Neural cell (in vitro differentiated cells): ENCODE measurements at regions not wholly inside any gene's neighbourhood (a gene's known extent, or its start where the extent isn't known, plus 50 kb on each side); places are given as distances from the start of the nearest gene placed in this dataset.

ENCODE experiments used
- H2AFZ ChIP-seq: fragments of 200-600, 300-800 bp; sonication (generic), shearing (Covaris generic); 2 replicates; pipeline ENCODE4 v1.6.0; 2014; ENCODE audit warnings: low read depth, mild to moderate bottlenecking, antibody characterized with exemption, low read length, moderate library complexity
- H3F3A ChIP-seq: fragments of 200-600 bp; shearing (Covaris generic); 2 replicates; pipeline ENCODE4 v1.6.1; 2016; ENCODE audit warnings: mild to moderate bottlenecking, moderate library complexity, mixed read lengths, antibody characterized with exemption, low read length; ENCODE audit not compliant: insufficient read depth, poor library complexity, severe bottlenecking
- H3K27ac ChIP-seq: fragments of 200-600, 300-800 bp; sonication (generic), shearing (Covaris generic); 2 replicates; pipeline ENCODE4 v1.5.1; 2014; ENCODE audit warnings: mild to moderate bottlenecking, low read length, moderate library complexity
- H3K27me3 ChIP-seq: fragments of 300-800, 200-600 bp; sonication (generic), shearing (Covaris generic); 2 replicates; pipeline ENCODE4 v1.6.0; 2014; ENCODE audit warnings: mild to moderate bottlenecking, low read depth, low read length, moderate library complexity; ENCODE audit not compliant: insufficient read depth
- H3K36me3 ChIP-seq: fragments of 300-800, 200-600 bp; sonication (generic), shearing (Covaris generic); 2 replicates; pipeline ENCODE4 v1.5.1; 2014; ENCODE audit warnings: mild to moderate bottlenecking, antibody characterized with exemption, low read length, moderate library complexity; ENCODE audit not compliant: insufficient read depth
- H3K4me2 ChIP-seq: fragments of 300-800, 200-600 bp; sonication (generic), shearing (Covaris generic); 2 replicates; pipeline ENCODE4 v1.6.0; 2014; ENCODE audit warnings: mild to moderate bottlenecking, low read length
- H3K4me3 ChIP-seq: fragments of 300-800, 200-600 bp; sonication (generic), shearing (Covaris generic); 2 replicates; pipeline ENCODE4 v1.5.1; 2014; ENCODE audit warnings: mild to moderate bottlenecking, low read length, moderate library complexity
- H3K79me2 ChIP-seq: fragments of 200-600 bp; shearing (Covaris generic); replicated peaks from 2 replicates; pipeline ENCODE4 v1.6.0; 2014; ENCODE audit warnings: mild to moderate bottlenecking, low read length, moderate library complexity; ENCODE audit not compliant: insufficient read depth
- H3K9ac ChIP-seq: fragments of 300-800, 200-600 bp; sonication (generic), shearing (Covaris generic); 2 replicates; pipeline ENCODE4 v1.6.1; 2016; ENCODE audit warnings: mild to moderate bottlenecking, low read length, mixed read lengths
- H3K9me2 ChIP-seq: fragments of 200-600 bp; shearing (Covaris generic); 2 replicates; pipeline ENCODE4 v1.6.1; 2016; ENCODE audit warnings: mild to moderate bottlenecking, low read length, mixed read lengths; ENCODE audit not compliant: insufficient read depth
- H3K9me3 ChIP-seq: fragments of 200-600, 300-800 bp; sonication (generic), shearing (Covaris generic); 2 replicates; pipeline ENCODE4 v1.6.1; 2016; ENCODE audit warnings: mild to moderate bottlenecking, mixed run types, low read length, moderate library complexity, mixed read lengths
- H4K20me1 ChIP-seq: fragments of 200-600 bp; shearing (Covaris generic); 2 replicates; pipeline ENCODE4 v1.6.1; 2016; ENCODE audit warnings: mild to moderate bottlenecking, mixed run types; ENCODE audit not compliant: insufficient read depth
- EP300 ChIP-seq: fragments of 450-650 bp; conservative IDR thresholded peaks from 2 replicates; pipeline ENCODE4 v1.6.1; 2014; ENCODE audit warnings: antibody characterized with exemption, mild to moderate bottlenecking, moderate library complexity; ENCODE audit not compliant: poor library complexity, severe bottlenecking
- EZH2 ChIP-seq: fragments of 200-600, 300-800 bp; shearing (Covaris generic), sonication (generic); IDR thresholded peaks from 2 replicates; pipeline ENCODE4 v1.6.1; 2014; ENCODE audit warnings: antibody characterized with exemption, low read length, borderline replicate concordance, mild to moderate bottlenecking; ENCODE audit not compliant: insufficient read depth, poor library complexity, severe bottlenecking
- MXI1 ChIP-seq: fragments of 450-650 bp; conservative IDR thresholded peaks from 2 replicates; pipeline ENCODE4 v1.6.1; 2014; ENCODE audit warnings: antibody characterized with exemption, mild to moderate bottlenecking; ENCODE audit not compliant: poor library complexity, severe bottlenecking
- POLR2AphosphoS5 ChIP-seq: IDR thresholded peaks from 2 replicates; pipeline ENCODE4 v1.6.1; 2012
- RAD21 ChIP-seq: fragments of 450-650 bp; conservative IDR thresholded peaks from 2 replicates; pipeline ENCODE4 v1.6.1; 2014; ENCODE audit warnings: antibody characterized with exemption, mild to moderate bottlenecking, moderate library complexity
- SMC3 ChIP-seq: fragments of 450-650 bp; conservative IDR thresholded peaks from 2 replicates; pipeline ENCODE4 v1.6.1; 2014; ENCODE audit warnings: antibody characterized with exemption, mild to moderate bottlenecking, moderate library complexity; ENCODE audit not compliant: poor library complexity
- TAF1 ChIP-seq: IDR thresholded peaks from 2 replicates; pipeline ENCODE4 v1.6.1; 2012; ENCODE audit warnings: low read depth
- TF ChIP-seq, protein P1 (sequence below): IDR thresholded peaks from 2 replicates; pipeline ENCODE4 v1.6.1; 2012; ENCODE audit warnings: borderline replicate concordance
- TF ChIP-seq, protein P2 (sequence below): fragments of 450-650 bp; IDR thresholded peaks from 2 replicates; pipeline ENCODE4 v1.5.1; 2014; ENCODE audit warnings: antibody characterized with exemption, mild to moderate bottlenecking, moderate library complexity; ENCODE audit not compliant: poor library complexity, severe bottlenecking

DNA sequence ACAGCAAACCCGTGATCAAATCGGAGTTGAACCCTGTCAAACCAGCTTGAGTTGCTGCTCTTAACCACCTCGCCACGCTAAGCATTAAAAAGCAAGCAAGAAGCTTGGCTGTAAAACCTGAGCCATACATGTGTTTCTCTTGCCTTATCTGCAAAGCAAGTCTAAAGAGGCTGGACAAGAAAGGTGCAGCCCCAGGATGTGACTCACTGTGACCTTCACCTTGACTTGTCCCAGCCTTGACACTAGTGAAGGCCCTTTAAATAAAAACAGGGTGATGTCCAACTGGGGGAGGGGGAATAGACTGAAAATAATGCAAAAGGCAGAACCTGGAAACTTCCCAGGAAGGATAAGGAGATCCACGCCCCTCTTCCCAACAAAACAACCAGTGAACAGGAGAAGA lies 127.6 kb upstream of the NPAS2 start:
- H3K36me3 ChIP-seq: no peaks in the 10 kb centered on the region
- H2AFZ ChIP-seq: no peak overlapping the region
- TF ChIP-seq SMC3 (no peak), EZH2 (no peak), MXI1 (no peak), POLR2AphosphoS5 (no peak), EP300 (no peak), RAD21 (no peak)
- TF ChIP-seq, protein P1, sequence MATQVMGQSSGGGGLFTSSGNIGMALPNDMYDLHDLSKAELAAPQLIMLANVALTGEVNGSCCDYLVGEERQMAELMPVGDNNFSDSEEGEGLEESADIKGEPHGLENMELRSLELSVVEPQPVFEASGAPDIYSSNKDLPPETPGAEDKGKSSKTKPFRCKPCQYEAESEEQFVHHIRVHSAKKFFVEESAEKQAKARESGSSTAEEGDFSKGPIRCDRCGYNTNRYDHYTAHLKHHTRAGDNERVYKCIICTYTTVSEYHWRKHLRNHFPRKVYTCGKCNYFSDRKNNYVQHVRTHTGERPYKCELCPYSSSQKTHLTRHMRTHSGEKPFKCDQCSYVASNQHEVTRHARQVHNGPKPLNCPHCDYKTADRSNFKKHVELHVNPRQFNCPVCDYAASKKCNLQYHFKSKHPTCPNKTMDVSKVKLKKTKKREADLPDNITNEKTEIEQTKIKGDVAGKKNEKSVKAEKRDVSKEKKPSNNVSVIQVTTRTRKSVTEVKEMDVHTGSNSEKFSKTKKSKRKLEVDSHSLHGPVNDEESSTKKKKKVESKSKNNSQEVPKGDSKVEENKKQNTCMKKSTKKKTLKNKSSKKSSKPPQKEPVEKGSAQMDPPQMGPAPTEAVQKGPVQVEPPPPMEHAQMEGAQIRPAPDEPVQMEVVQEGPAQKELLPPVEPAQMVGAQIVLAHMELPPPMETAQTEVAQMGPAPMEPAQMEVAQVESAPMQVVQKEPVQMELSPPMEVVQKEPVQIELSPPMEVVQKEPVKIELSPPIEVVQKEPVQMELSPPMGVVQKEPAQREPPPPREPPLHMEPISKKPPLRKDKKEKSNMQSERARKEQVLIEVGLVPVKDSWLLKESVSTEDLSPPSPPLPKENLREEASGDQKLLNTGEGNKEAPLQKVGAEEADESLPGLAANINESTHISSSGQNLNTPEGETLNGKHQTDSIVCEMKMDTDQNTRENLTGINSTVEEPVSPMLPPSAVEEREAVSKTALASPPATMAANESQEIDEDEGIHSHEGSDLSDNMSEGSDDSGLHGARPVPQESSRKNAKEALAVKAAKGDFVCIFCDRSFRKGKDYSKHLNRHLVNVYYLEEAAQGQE: no peak
- TF ChIP-seq, protein P2, sequence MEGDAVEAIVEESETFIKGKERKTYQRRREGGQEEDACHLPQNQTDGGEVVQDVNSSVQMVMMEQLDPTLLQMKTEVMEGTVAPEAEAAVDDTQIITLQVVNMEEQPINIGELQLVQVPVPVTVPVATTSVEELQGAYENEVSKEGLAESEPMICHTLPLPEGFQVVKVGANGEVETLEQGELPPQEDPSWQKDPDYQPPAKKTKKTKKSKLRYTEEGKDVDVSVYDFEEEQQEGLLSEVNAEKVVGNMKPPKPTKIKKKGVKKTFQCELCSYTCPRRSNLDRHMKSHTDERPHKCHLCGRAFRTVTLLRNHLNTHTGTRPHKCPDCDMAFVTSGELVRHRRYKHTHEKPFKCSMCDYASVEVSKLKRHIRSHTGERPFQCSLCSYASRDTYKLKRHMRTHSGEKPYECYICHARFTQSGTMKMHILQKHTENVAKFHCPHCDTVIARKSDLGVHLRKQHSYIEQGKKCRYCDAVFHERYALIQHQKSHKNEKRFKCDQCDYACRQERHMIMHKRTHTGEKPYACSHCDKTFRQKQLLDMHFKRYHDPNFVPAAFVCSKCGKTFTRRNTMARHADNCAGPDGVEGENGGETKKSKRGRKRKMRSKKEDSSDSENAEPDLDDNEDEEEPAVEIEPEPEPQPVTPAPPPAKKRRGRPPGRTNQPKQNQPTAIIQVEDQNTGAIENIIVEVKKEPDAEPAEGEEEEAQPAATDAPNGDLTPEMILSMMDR: no peak
- no peak overlapping the region for H3K4me3 ChIP-seq
- H3K27ac ChIP-seq: no peak overlapping the region
- no peaks in the 10 kb centered on the region for H3K79me2 ChIP-seq
- no peaks in the 10 kb centered on the region for H3K9me2 ChIP-seq
- no peak overlapping the region for H3K4me2 ChIP-seq
- no peaks in the 10 kb centered on the region for H3K9me3 ChIP-seq
- H3F3A ChIP-seq: no peaks in the 10 kb centered on the region
- H4K20me1 ChIP-seq: no peaks in the 10 kb centered on the region
- H3K9ac ChIP-seq: no peak overlapping the region
- H3K27me3 ChIP-seq: no peaks in the 10 kb centered on the region

DNA sequence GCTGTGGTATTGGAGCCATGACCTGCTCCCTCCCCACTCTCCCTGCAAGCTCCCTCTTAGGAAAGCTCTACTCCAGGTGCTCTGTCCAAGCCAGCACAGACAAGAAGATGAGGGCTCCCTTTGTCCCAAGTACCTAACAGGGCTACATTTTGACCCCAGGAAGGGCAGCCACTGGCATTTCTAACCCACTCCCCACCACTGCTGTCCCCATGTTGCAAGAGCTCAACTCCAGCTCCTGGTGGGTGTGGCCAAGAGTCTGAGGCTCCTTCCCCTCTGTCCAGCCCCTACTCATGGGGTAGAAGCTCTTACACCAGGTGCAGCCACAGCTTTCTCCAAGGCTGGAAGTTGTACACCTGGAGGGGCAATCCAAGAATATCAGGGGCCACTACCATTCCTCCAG lies 127.0 kb upstream of the NPAS2 start:
- H3K27me3 ChIP-seq: no peaks in the 10 kb centered on the region
- no peak overlapping the region for H3K9ac ChIP-seq
- no peak overlapping the region for H3K27ac ChIP-seq
- no peak overlapping the region for H3K4me3 ChIP-seq
- no peaks in the 10 kb centered on the region for H3K9me3 ChIP-seq
- H3K9me2 ChIP-seq: no peaks in the 10 kb centered on the region
- no peak overlapping the region for H3K4me2 ChIP-seq
- H3K36me3 ChIP-seq: no peaks in the 10 kb centered on the region
- H3K79me2 ChIP-seq: no peaks in the 10 kb centered on the region
- TF ChIP-seq RAD21 (no peak), EP300 (no peak)
- no peaks in the 10 kb centered on the region for H3F3A ChIP-seq
- no peak overlapping the region for H2AFZ ChIP-seq
- H4K20me1 ChIP-seq: no peaks in the 10 kb centered on the region

DNA sequence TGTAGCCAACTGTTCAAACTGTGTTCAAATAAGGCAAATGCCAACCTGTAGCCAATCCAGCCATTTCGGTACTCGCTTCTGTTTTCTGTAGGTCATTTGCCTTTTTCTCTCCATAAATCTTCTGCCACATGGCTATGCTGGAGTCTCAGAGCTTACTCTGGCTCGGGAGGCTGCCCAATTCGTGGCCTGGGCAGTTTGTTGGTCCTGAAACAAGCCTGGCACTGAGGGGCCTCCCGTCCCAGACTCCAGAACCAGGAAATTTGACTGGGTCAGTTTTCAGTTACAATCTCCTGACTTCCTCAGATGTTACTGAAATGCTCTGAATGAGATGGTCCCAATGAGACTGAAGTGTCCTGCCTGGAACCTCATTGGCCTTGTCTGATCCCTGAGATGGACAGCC lies 120.8 kb upstream of the NPAS2 start:
- Histone ChIP-seq H3K27me3 (no peaks in the 10 kb centered on the region), H2AFZ (no peak overlapping the region), H3F3A (no peaks in the 10 kb centered on the region), H3K27ac (no peak overlapping the region), H3K79me2 (no peaks in the 10 kb centered on the region), H3K9ac (no peak overlapping the region), H3K4me2 (no peak overlapping the region), H4K20me1 (no peaks in the 10 kb centered on the region), H3K4me3 (no peak overlapping the region), H3K9me2 (no peaks in the 10 kb centered on the region), H3K36me3 (no peaks in the 10 kb centered on the region), H3K9me3 (no peaks in the 10 kb centered on the region)
- TF ChIP-seq TAF1 (no peak), EP300 (no peak), SMC3 (no peak), RAD21 (no peak), POLR2AphosphoS5 (no peak), EZH2 (no peak), MXI1 (no peak)
- TF ChIP-seq, protein P2: no peak
- TF ChIP-seq, protein P1: no peak
